Esophagus muscularis mucosa (tissue), 3 donors: ENCODE measurements at regions not wholly inside any gene's neighbourhood (a gene's known extent, or its start where the extent isn't known, plus 50 kb on each side); places are given as distances from the start of the nearest gene placed in this dataset.

ENCODE experiments used
- POLR2A ChIP-seq: fragments of 450-650 bp; IDR thresholded peaks from one replicate; pipeline ENCODE4 v1.6.1; 2017; ENCODE audit warnings: antibody characterized with exemption, moderate library complexity, mild to moderate bottlenecking, low read depth
- TF ChIP-seq, protein P1 (sequence below), 3 experiments: fragments of 200-600 bp in 2 of 3; fragments of 450-650 bp in 1 of 3; sonication (generic) in 2 of 3; IDR thresholded peaks; one replicate each; pipeline ENCODE4 v1.5.1; 2017 to 2019; ENCODE audit warnings: antibody characterized with exemption in 3 of 3, mild to moderate bottlenecking in 2 of 3, moderate library complexity in 1 of 3

DNA sequence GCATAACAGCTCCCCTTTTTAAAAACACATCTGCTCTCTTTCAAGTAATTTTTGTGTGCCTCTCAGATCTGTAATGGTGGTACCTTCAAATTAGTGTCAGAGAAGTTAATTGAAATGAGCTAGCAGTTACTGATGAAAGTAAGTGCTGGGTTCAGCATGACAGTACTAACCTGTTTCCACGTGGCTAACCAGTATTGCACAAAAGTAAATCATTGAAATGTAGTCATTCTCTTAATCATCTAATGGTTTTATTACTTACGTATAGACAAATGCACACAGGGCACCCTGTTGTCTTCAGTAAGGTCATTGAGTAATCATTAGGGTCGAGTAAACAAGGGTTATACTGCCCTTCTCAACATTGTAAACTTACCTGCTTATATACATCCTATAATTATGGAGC is 157.8 kb upstream of the PRR16 start:
- TF ChIP-seq, protein P1, sequence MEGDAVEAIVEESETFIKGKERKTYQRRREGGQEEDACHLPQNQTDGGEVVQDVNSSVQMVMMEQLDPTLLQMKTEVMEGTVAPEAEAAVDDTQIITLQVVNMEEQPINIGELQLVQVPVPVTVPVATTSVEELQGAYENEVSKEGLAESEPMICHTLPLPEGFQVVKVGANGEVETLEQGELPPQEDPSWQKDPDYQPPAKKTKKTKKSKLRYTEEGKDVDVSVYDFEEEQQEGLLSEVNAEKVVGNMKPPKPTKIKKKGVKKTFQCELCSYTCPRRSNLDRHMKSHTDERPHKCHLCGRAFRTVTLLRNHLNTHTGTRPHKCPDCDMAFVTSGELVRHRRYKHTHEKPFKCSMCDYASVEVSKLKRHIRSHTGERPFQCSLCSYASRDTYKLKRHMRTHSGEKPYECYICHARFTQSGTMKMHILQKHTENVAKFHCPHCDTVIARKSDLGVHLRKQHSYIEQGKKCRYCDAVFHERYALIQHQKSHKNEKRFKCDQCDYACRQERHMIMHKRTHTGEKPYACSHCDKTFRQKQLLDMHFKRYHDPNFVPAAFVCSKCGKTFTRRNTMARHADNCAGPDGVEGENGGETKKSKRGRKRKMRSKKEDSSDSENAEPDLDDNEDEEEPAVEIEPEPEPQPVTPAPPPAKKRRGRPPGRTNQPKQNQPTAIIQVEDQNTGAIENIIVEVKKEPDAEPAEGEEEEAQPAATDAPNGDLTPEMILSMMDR (IDR thresholded peaks at IDR 0.05), result no peak
- TF ChIP-seq POLR2A, result no peak
